ENCODE measurements at regions not wholly inside any gene's neighbourhood (a gene's known extent, or its start where the extent isn't known, plus 50 kb on each side); places are given as distances from the start of the nearest gene placed in this dataset.

DNA sequence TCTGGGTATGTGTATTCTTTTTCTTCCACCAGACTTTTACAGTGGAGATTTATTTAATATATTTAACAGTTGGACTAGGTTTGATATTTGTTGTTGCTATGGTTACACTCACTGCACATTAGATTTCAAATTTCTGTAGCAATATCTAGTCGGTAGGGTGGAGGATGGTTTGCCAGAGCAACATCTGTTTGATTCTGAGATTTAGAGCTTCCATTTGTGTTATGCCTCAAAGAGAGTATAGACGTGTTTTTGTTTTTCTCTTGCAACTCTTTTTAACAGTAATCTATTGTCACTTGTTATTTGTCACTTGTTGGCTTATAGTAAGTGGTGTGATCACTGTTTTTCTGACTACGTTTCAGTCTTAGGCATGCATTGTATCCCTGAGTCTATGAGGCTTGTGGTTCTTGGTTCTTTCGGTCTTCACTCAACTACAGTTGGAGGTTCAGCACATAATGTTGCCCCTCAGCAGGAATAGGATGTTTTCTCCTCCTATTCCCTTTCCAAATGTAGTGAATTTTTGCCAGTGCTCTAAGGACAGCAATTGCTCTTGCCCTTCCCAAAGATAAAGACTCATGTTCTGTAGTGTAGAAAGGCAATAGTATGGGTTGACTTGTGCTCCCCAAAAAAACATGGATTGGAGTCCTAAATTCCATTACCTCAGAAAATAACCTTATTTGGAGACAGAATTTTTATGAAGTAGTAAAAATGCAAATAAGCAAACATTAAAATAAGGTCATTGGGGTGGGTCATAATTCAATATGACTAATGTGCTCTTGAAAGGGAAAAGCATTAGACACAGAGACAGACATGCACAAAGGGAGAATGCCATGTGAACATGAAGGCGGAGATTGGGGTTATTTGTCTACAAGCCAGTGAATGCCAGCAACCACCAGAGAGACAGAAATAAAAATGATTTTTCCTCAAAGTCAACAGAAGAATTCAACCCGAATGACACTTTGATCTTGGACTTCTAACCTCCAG is 692.1 kb downstream of the DIPK2A start:
- H3K9me3 Mint-ChIP-seq = peaks cover 37% of the 10 kb centered on the region
- Histone ChIP-seq H3K27ac (ENCODE audit: low read depth, low read length) (no peak overlapping the region), H3K9me3 (ENCODE audit: control insufficient read depth, low read length) (peaks cover 33% of the 10 kb centered on the region), H3K27me3 (ENCODE audit: control insufficient read depth, insufficient read depth, low read length, poor library complexity, severe bottlenecking) (no peaks in the 10 kb centered on the region), H3K9ac (ENCODE audit: extremely low read depth, low read length, poor library complexity, severe bottlenecking) (no peak overlapping the region), H3K4me1 (ENCODE audit: control insufficient read depth, insufficient read depth, low read length) (no peaks in the 10 kb centered on the region), H3K36me3 (ENCODE audit: control insufficient read depth, insufficient read depth, low read length) (no peaks in the 10 kb centered on the region), H3K4me3 (ENCODE audit: low read length) (no peak overlapping the region)
- 88 to 90% methylated on average over 4 to 6 of the region's 6 CpGs for WGBS, 2 experiments (ENCODE audit: insufficient coverage in 1 of 2, insufficient read length in 1 of 2)
- no peak overlapping the region for H3K27ac Mint-ChIP-seq
- H3K36me3 Mint-ChIP-seq (ENCODE audit: low read depth) = peaks cover 5% of the 10 kb centered on the region
- DNase-seq = no peak
- H3K27me3 Mint-ChIP-seq (ENCODE audit: insufficient read depth) = no peaks in the 10 kb centered on the region
- no peak for TF ChIP-seq CTCF (conservative IDR thresholded peaks at IDR 0.05)
- no peak overlapping the region for H3K4me3 Mint-ChIP-seq
- no peaks in the 10 kb centered on the region for H3K4me1 Mint-ChIP-seq

DNA sequence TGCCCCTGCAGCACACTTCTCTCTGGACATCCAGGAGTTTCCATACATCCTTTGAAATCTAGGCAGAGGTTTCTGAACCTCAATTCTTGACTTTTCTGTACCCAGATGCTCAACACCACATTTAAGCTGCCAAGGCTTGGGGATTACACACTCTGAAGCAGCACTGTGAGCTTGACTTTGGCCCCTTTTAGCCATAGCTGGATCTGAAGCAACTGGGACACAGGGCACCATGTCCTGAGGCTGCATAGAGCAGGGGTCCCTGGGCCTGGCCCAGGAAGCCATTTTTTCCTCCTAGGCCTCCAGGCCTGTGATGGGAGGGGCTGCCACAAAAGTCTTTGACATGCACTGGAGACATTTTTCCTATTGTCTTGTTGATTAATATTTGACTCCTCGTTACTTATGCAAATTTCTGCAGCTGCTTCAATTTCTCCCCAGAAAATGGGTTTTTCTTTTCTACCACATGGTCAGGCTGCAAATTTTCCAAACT is 694.0 kb downstream of the DIPK2A start:
- no peaks in the 10 kb centered on the region for H3K4me1 Mint-ChIP-seq
- no peaks in the 10 kb centered on the region for H3K27me3 Mint-ChIP-seq (ENCODE audit: insufficient read depth)
- Histone ChIP-seq H3K4me3 (ENCODE audit: low read length) (no peak overlapping the region), H3K9ac (ENCODE audit: extremely low read depth, low read length, poor library complexity, severe bottlenecking) (no peak overlapping the region), H3K27me3 (ENCODE audit: control insufficient read depth, insufficient read depth, low read length, poor library complexity, severe bottlenecking) (no peaks in the 10 kb centered on the region), H3K36me3 (ENCODE audit: control insufficient read depth, insufficient read depth, low read length) (no peaks in the 10 kb centered on the region), H3K27ac (ENCODE audit: low read depth, low read length) (no peak overlapping the region), H3K4me1 (ENCODE audit: control insufficient read depth, insufficient read depth, low read length) (no peaks in the 10 kb centered on the region), H3K9me3 (ENCODE audit: control insufficient read depth, low read length) (peaks cover 33% of the 10 kb centered on the region)
- peaks cover 37% of the 10 kb centered on the region for H3K9me3 Mint-ChIP-seq
- 60 to 82% methylated on average over 1 of the region's 1 CpG for WGBS, 2 experiments (ENCODE audit: insufficient coverage in 1 of 2, insufficient read length in 1 of 2)
- no peak for DNase-seq
- H3K27ac Mint-ChIP-seq = no peak overlapping the region
- peaks cover 5% of the 10 kb centered on the region for H3K36me3 Mint-ChIP-seq (ENCODE audit: low read depth)
- TF ChIP-seq CTCF (conservative IDR thresholded peaks at IDR 0.05) = no peak
- no peak overlapping the region for H3K4me3 Mint-ChIP-seq

DNA sequence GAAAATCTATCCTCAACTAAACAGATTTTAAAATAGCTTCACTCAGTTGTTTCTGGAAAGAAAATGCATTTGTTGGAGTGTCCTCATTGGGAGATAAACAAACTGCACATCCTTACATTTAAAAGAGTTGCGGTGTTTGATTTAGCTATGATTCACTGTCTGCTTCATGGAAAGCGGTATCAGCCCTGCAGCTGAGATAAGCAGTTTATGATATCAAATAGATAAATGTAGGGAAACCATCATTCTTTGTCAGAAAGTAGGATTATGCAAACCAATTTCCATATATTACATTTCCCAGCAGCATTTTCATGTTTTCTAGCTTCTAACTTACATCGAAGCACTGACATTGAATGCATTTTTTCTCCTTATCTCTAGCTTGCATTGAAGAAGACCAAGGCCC is 698.9 kb downstream of the DIPK2A start:
- no peaks in the 10 kb centered on the region for H3K4me1 Mint-ChIP-seq
- Histone ChIP-seq H3K36me3 (ENCODE audit: control insufficient read depth, insufficient read depth, low read length) (no peaks in the 10 kb centered on the region), H3K27me3 (ENCODE audit: control insufficient read depth, insufficient read depth, low read length, poor library complexity, severe bottlenecking) (no peaks in the 10 kb centered on the region), H3K27ac (ENCODE audit: low read depth, low read length) (no peak overlapping the region), H3K4me3 (ENCODE audit: low read length) (no peak overlapping the region), H3K4me1 (ENCODE audit: control insufficient read depth, insufficient read depth, low read length) (no peaks in the 10 kb centered on the region), H3K9ac (ENCODE audit: extremely low read depth, low read length, poor library complexity, severe bottlenecking) (no peak overlapping the region), H3K9me3 (ENCODE audit: control insufficient read depth, low read length) (peaks cover 12% of the 10 kb centered on the region)
- H3K27me3 Mint-ChIP-seq (ENCODE audit: insufficient read depth) = no peaks in the 10 kb centered on the region
- DNase-seq = no peak
- TF ChIP-seq CTCF (conservative IDR thresholded peaks at IDR 0.05) = no peak
- H3K9me3 Mint-ChIP-seq = peaks cover 14% of the 10 kb centered on the region
- H3K4me3 Mint-ChIP-seq = no peak overlapping the region
- no peak overlapping the region for H3K27ac Mint-ChIP-seq
- peaks cover 5% of the 10 kb centered on the region for H3K36me3 Mint-ChIP-seq (ENCODE audit: low read depth)
- WGBS, 2 experiments (ENCODE audit: insufficient coverage in 1 of 2, insufficient read length in 1 of 2) = 95 to 100% methylated on average over 1 to 3 of the region's 3 CpGs
